ENCODE measurements at regions not wholly inside any gene's neighbourhood (a gene's known extent, or its start where the extent isn't known, plus 50 kb on each side); places are given as distances from the start of the nearest gene placed in this dataset.

GRCh38 chr3:21806733-21807132 lies 55.7 kb upstream of the ZNF385D start (continued):
- no peak for TF ChIP-seq PREB (CRISPR knock-in tag; IDR thresholded peaks at IDR 0.05; ENCODE audit: borderline replicate concordance)
- TF ChIP-seq ATF6 (CRISPR knock-in tag; IDR thresholded peaks at IDR 0.05), result no peak

- ATAC-seq, result peak; percentile 86
- no peaks in the 10 kb centered on the region for H3K36me3 Mint-ChIP-seq
- H3K27ac Mint-ChIP-seq, result no peak overlapping the region
- peaks cover 4% of the 10 kb centered on the region for H3K4me1 Mint-ChIP-seq
- no peaks in the 10 kb centered on the region for H3K27me3 Mint-ChIP-seq (ENCODE audit: low read depth)
- POLR2A ChIA-PET, result no interaction called here
- DNase-seq (ENCODE audit: low spot score), result no peak
- H3K9me3 Mint-ChIP-seq, result no peaks in the 10 kb centered on the region
- no peak for TF ChIP-seq JAZF1 (CRISPR knock-in tag; IDR thresholded peaks at IDR 0.05)
- no peak for TF ChIP-seq ZNF671 (CRISPR knock-in tag; IDR thresholded peaks at IDR 0.05)
- no peak for TF ChIP-seq ZSCAN18 (CRISPR knock-in tag; IDR thresholded peaks at IDR 0.05)
- TF ChIP-seq ZNF425 (CRISPR knock-in tag; conservative IDR thresholded peaks at IDR 0.05), result no peak
- no peak for TF ChIP-seq IRF2 (CRISPR knock-in tag; IDR thresholded peaks at IDR 0.05; ENCODE audit: borderline replicate concordance, low read depth)
- no peak for TF ChIP-seq RORB (CRISPR knock-in tag; IDR thresholded peaks at IDR 0.05)
- TF ChIP-seq ZNF263 (CRISPR knock-in tag; IDR thresholded peaks at IDR 0.05; ENCODE audit: low read depth), result no peak
- CTCF ChIA-PET, result interaction anchor here (1.1 kb wide), 1 partner anchor 35 kb away, joined by 3 read pairs; no protein-coding TSS in a partner anchor
- H3K4me3 Mint-ChIP-seq, result no peak overlapping the region
Observed at GRCh38 chr3:21825684-21826083, 74.7 kb upstream of the ZNF385D start.

- POLR2A ChIA-PET, result interaction anchor here (0.6 kb wide), 1 partner anchor 486 kb away, joined by 4 read pairs; no protein-coding TSS in a partner anchor
- no peak overlapping the region for H3K4me3 Mint-ChIP-seq
- ATAC-seq, result peak; percentile 28; the same call in 1 of the 2 replicates
- TF ChIP-seq E2F4 (CRISPR knock-in tag; IDR thresholded peaks at IDR 0.05; ENCODE audit: borderline replicate concordance, low read depth), result no peak
- no peak for TF ChIP-seq ESRRA (CRISPR knock-in tag; IDR thresholded peaks at IDR 0.05; ENCODE audit: borderline replicate concordance)
- TF ChIP-seq HMGXB4 (CRISPR knock-in tag; IDR thresholded peaks at IDR 0.05), result no peak
- no peak for TF ChIP-seq AFF4 (CRISPR knock-in tag; IDR thresholded peaks at IDR 0.05; ENCODE audit: borderline replicate concordance)
- TF ChIP-seq ZNF396 (CRISPR knock-in tag; IDR thresholded peaks at IDR 0.05; ENCODE audit: borderline replicate concordance), result no peak
- no peak for TF ChIP-seq ZNF416 (CRISPR knock-in tag; IDR thresholded peaks at IDR 0.05)
- no peak for TF ChIP-seq PRRX2 (CRISPR knock-in tag; IDR thresholded peaks at IDR 0.05)
- TF ChIP-seq NR3C1 (CRISPR knock-in tag; conservative IDR thresholded peaks at IDR 0.05; ENCODE audit: low read depth), result no peak
- no peak for TF ChIP-seq NFATC4 (CRISPR knock-in tag; IDR thresholded peaks at IDR 0.05)
- TF ChIP-seq TEAD4 (CRISPR knock-in tag; IDR thresholded peaks at IDR 0.05), result no peak
- TF ChIP-seq MAX (CRISPR knock-in tag; IDR thresholded peaks at IDR 0.05), result no peak
- H3K4me1 Mint-ChIP-seq, result peaks cover 4% of the 10 kb centered on the region
- CTCF ChIA-PET, result interaction anchor here (0.6 to 1.1 kb wide), 3 partner anchors 13 to 73 kb away, joined by 3 to 4 read pairs (median 3); no protein-coding TSS in a partner anchor
- no peak for DNase-seq (ENCODE audit: low spot score)
- H3K9me3 Mint-ChIP-seq, result no peaks in the 10 kb centered on the region
- no peaks in the 10 kb centered on the region for H3K27me3 Mint-ChIP-seq (ENCODE audit: low read depth)
- H3K36me3 Mint-ChIP-seq, result no peaks in the 10 kb centered on the region
- H3K27ac Mint-ChIP-seq, result no peak overlapping the region
Observed at GRCh38 chr3:21826416-21826815, 75.4 kb upstream of the ZNF385D start.

Measured in WTC11 (cell line).